ENCODE measurements at regions not wholly inside any gene's neighbourhood (a gene's known extent, or its start where the extent isn't known, plus 50 kb on each side); places are given as distances from the start of the nearest gene placed in this dataset.

DNA sequence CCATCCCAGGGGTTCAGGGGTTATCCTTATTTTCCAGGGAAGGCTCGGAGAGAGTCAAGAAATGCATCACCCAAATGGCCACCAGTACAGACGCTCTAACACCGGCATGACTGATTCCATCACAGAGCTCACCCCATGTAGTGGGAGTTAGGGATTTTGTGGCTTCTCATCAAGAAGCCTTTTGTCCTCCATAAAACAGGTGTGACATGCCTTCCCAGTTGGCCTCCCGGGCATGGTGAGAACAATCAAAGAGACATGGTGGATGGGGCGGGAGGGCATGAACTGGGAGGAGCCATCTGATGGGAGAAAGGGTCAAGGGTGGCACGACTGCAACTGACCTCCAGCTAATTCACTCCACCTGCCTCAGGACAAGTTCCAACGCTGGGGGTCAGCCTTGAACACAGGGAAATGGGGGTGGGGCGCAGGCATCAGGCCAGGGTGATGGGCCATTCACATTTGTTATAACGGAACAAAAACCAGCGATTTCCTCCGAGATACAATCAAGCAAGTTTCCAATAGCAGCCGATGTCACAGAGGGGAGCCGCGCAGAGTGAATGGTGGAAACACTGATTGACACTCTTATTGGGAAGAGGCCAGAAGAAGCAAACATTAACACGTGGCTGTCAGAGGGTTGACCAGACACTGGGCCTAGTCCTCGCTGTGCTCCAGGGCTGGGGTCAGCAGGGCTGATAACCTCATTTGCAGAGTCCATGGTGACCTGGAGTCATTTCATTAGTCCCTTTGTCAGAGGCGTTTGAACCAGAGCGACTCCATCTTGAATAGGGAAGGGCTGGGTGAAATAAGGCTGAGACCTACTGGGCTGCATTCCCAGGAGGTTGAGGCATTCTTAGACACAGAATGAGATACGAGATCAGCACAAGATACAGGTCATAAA lies 80.5 kb upstream of the HPCAL1 start:
- TF ChIP-seq, protein P1, sequence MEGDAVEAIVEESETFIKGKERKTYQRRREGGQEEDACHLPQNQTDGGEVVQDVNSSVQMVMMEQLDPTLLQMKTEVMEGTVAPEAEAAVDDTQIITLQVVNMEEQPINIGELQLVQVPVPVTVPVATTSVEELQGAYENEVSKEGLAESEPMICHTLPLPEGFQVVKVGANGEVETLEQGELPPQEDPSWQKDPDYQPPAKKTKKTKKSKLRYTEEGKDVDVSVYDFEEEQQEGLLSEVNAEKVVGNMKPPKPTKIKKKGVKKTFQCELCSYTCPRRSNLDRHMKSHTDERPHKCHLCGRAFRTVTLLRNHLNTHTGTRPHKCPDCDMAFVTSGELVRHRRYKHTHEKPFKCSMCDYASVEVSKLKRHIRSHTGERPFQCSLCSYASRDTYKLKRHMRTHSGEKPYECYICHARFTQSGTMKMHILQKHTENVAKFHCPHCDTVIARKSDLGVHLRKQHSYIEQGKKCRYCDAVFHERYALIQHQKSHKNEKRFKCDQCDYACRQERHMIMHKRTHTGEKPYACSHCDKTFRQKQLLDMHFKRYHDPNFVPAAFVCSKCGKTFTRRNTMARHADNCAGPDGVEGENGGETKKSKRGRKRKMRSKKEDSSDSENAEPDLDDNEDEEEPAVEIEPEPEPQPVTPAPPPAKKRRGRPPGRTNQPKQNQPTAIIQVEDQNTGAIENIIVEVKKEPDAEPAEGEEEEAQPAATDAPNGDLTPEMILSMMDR (IDR thresholded peaks at IDR 0.05) = no peak
- no peak for TF ChIP-seq POLR2A (IDR thresholded peaks at IDR 0.05)

All from right lobe of liver (tissue), 4 donors.